Thoracic aorta (tissue), 2 donors: ENCODE measurements at regions not wholly inside any gene's neighbourhood (a gene's known extent, or its start where the extent isn't known, plus 50 kb on each side); places are given as distances from the start of the nearest gene placed in this dataset.
"Not testable (repeated sequence)": the region's sequence is repeated elsewhere in the genome, so short reads cannot be mapped to it uniquely, and the experiment has no call there.

ENCODE experiments used
- ATAC-seq: fragments of 150-250 bp; one replicate; pipeline ENCODE4 v1.8.0; 2017; ENCODE audit warnings: low read depth; ENCODE audit not compliant: insufficient number of reproducible peaks, low FRiP score
- DNase-seq: peaks from one replicate; pipeline ENCODE4 v3.0.0-alpha.2; 2020; ENCODE audit warnings: low spot score
- H3K27ac ChIP-seq, 2 donors: fragments of 200-600 bp; sonication (generic); 1 replicate in 1 of 2; 2 replicates in 1 of 2; pipeline ENCODE4 v1.5.1; 2016; ENCODE audit warnings: mild to moderate bottlenecking in 2 of 2, moderate library complexity in 2 of 2
- H3K27me3 ChIP-seq: fragments of 200-600 bp; sonication (generic); replicated peaks from 2 replicates; pipeline ENCODE4 v1.6.0; 2016; ENCODE audit warnings: mild to moderate bottlenecking; ENCODE audit not compliant: insufficient read depth
- H3K36me3 ChIP-seq: fragments of 200-600 bp; sonication (generic); one replicate; pipeline ENCODE4 v1.5.1; 2016
- H3K4me1 ChIP-seq, 2 donors: fragments of 200-600 bp; sonication (generic); 1 replicate in 1 of 2; 2 replicates in 1 of 2; pipeline versions ENCODE4 v1.5.1 to v1.6.0; 2016; ENCODE audit warnings: low read depth in 2 of 2, mild to moderate bottlenecking in 1 of 2; ENCODE audit not compliant: control insufficient read depth in 1 of 2
- H3K4me3 ChIP-seq: fragments of 200-600 bp; sonication (generic); 2 replicates; pipeline ENCODE4 v1.5.1; 2016; ENCODE audit warnings: mild to moderate bottlenecking
- H3K9me3 ChIP-seq: fragments of 200-600 bp; sonication (generic); 2 replicates; pipeline ENCODE4 v1.5.1; 2016
- TF ChIP-seq, protein P1 (sequence below): fragments of 200-600 bp; sonication (generic); IDR thresholded peaks from one replicate; pipeline ENCODE4 v1.5.1; 2019; ENCODE audit warnings: antibody characterized with exemption

DNA sequence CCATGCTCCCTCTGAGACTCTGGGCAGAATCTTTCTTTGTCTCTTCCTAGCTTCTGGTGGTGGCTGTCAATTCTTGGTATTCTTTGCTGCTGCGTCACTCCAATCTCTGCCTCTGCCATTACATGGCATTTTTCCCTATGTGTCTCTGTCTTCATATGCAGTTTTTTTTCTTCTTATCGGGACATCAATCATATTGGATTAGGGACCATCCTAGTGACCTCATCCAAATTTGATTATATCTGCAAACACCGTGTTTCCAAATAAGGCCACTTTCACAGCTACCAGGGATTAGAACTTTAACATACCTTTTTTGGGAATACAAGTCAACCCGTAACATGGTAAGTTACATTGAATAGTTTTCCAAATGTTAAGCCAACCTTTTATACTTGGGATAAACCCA lies 358.2 kb upstream of the FRG2C start:
- Histone ChIP-seq H3K36me3 (no peaks in the 10 kb centered on the region), H3K27ac (no peak overlapping the region), H3K4me3 (no peak overlapping the region), H3K27me3 (no peaks in the 10 kb centered on the region), H3K9me3 (no peaks in the 10 kb centered on the region), H3K4me1 (no peaks in the 10 kb centered on the region)
- no peak for ATAC-seq
- TF ChIP-seq, protein P1, sequence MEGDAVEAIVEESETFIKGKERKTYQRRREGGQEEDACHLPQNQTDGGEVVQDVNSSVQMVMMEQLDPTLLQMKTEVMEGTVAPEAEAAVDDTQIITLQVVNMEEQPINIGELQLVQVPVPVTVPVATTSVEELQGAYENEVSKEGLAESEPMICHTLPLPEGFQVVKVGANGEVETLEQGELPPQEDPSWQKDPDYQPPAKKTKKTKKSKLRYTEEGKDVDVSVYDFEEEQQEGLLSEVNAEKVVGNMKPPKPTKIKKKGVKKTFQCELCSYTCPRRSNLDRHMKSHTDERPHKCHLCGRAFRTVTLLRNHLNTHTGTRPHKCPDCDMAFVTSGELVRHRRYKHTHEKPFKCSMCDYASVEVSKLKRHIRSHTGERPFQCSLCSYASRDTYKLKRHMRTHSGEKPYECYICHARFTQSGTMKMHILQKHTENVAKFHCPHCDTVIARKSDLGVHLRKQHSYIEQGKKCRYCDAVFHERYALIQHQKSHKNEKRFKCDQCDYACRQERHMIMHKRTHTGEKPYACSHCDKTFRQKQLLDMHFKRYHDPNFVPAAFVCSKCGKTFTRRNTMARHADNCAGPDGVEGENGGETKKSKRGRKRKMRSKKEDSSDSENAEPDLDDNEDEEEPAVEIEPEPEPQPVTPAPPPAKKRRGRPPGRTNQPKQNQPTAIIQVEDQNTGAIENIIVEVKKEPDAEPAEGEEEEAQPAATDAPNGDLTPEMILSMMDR, result no peak
- no peak for DNase-seq

DNA sequence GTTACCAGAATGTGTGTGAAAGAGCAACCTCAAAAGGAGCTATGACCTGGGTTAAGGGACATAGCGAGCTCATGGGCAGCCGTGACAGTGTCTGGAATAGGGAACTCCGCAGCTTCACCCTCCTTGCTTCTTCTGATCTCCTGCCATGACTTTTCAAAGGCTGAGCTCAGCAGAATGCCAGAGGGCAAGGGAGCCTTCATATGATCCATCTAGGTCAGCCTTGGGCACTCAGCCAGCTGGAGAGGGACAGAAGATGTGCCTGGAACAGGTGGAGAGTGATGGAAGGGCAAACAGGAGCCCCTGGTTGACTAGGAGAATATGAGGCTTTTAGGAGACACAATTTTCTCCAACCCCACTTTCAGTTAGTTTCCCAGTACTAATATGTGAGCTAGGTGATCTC lies 352.8 kb upstream of the FRG2C start:
- H3K36me3 ChIP-seq, DNase-seq, H3K4me1 ChIP-seq, H3K27me3 ChIP-seq, H3K9me3 ChIP-seq, ATAC-seq, H3K27ac ChIP-seq, H3K4me3 ChIP-seq: not testable (repeated sequence)

DNA sequence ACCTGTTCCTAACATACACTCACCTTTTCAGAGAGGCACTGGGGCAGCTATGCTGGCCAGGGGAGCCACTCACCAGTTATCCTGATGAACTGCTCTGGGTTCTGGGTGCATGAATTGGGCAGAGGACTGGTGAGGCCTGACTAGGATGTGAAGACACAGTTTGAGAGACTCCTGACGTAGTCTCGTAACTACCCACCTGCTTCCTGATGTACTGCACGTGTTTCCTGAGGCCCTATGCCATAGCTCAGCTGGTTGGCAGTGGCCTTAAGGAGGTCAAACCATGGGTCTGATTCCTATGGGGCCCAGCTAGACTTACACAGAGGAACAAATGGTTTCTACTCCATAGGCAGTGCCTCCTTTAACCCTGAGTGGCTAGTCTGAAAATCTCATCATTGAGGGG lies 351.7 kb upstream of the FRG2C start:
- H3K4me3 ChIP-seq, H3K27ac ChIP-seq, H3K27me3 ChIP-seq, ATAC-seq, DNase-seq, H3K36me3 ChIP-seq, H3K4me1 ChIP-seq, H3K9me3 ChIP-seq: not testable (repeated sequence)

DNA sequence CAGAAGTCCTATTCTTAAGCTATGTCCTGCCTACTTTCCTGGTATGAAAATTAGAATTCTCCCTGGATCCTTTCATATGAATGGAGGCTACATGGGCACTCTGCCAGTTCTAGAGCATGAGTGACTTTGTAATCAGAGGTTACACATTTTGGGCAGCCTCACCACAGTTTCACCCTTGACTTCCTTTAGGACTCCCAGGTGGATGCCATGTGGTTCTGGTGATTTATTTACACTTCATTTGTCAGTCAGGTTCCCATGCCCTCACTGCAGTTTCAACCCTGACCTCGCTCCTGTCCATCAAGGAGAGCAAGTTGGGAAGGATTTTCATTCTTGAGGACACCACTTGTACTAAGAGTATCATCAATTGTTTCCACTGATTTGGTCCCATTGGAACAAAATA lies 344.4 kb upstream of the FRG2C start:
- not testable (repeated sequence) for H3K4me1 ChIP-seq, H3K27me3 ChIP-seq, H3K36me3 ChIP-seq, H3K27ac ChIP-seq, DNase-seq, H3K4me3 ChIP-seq, H3K9me3 ChIP-seq, ATAC-seq

DNA sequence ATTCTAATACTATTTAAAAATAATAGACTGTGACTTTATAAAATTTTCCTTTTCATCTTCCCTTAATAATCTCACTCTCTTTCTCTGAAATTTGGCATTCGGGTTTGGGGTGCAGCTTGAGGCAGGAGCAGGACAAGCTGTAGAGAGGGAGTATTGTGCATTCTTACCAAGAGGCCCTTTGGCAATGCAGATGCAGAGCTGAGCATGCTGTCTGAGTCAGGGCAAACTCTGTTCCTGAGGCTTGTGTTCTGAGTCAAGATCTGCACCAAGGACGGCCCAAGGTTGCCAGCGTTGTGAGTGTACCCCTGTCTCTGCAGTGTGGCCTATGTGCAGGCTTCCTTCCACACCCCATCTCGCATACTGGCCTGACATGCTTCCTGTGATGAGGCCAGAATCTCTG lies 343.8 kb upstream of the FRG2C start:
- H3K4me3 ChIP-seq, result no peak overlapping the region
- no peak for ATAC-seq
- TF ChIP-seq, protein P1, result no peak
- no peaks in the 10 kb centered on the region for H3K9me3 ChIP-seq
- no peak overlapping the region for H3K27ac ChIP-seq
- H3K4me1 ChIP-seq, result no peaks in the 10 kb centered on the region
- H3K27me3 ChIP-seq, result no peaks in the 10 kb centered on the region
- H3K36me3 ChIP-seq, result no peaks in the 10 kb centered on the region
- DNase-seq, result no peak

DNA sequence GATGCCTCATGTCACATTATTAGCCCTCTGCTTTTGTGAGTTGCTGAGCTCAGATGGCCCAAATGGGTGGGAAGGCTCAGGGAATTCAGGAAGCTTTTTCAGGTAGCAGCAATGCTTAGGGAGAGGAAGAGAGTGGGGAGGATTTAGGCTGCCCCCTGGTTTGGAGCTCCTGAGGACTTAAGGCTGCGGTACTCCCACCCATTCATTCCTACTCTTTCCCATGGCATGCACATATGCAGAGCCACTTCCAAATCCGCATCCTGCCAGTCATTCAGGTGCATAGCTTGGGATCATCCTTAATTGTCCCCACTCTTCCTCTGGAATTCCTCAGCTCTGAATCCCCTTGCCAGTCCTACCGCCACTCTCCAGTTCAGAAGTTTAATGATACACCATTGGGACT lies 343.1 kb upstream of the FRG2C start:
- Histone ChIP-seq H3K27ac (no peak overlapping the region), H3K4me1 (no peaks in the 10 kb centered on the region), H3K9me3 (no peaks in the 10 kb centered on the region), H3K4me3 (no peak overlapping the region), H3K36me3 (no peaks in the 10 kb centered on the region), H3K27me3 (no peaks in the 10 kb centered on the region)
- TF ChIP-seq, protein P1, result no peak
- no peak for ATAC-seq
- no peak for DNase-seq

DNA sequence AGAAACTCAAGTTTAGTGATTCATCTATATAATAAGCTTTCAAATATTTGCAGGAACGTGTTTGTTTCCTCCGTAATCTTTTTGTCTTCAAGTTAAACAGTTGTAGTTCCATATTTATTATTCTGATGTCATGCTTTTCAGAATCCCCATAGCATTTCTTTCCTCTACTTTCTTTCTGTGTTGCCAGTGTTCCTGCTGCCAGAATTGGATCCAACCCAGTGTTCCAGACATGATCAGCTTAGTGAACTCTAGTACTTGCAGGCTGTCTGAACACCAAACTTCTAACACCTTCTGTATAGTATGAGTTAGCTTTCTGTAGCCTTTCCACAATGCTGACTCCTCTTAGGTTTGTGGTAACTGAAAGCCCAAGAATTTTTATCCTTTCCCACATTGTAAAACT lies 340.2 kb upstream of the FRG2C start:
- H3K27ac ChIP-seq, ATAC-seq, H3K9me3 ChIP-seq, H3K4me1 ChIP-seq, H3K36me3 ChIP-seq, H3K4me3 ChIP-seq, H3K27me3 ChIP-seq, DNase-seq: not testable (repeated sequence)
